ENCODE measurements at regions not wholly inside any gene's neighbourhood (a gene's known extent, or its start where the extent isn't known, plus 50 kb on each side); places are given as distances from the start of the nearest gene placed in this dataset.

DNA sequence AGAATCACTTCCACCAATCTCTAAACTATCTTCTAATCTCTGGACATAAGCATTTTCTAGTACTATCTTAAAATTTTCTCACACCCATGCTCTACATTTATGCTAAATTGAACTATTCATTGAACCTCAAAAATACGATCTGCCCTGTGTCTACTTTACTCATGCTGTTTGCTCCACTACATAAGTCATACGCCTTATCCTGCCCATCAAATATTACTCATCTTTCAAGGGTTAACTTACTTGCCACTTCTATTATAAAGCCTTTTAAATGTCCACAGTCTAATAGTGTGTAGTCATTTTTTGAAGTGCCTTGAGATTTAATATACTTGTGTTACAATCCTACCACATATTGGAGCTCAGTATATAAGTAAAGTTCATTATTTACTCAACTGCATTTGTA is 727.7 kb upstream of the SLIT2 start:
- TF ChIP-seq, protein P1, sequence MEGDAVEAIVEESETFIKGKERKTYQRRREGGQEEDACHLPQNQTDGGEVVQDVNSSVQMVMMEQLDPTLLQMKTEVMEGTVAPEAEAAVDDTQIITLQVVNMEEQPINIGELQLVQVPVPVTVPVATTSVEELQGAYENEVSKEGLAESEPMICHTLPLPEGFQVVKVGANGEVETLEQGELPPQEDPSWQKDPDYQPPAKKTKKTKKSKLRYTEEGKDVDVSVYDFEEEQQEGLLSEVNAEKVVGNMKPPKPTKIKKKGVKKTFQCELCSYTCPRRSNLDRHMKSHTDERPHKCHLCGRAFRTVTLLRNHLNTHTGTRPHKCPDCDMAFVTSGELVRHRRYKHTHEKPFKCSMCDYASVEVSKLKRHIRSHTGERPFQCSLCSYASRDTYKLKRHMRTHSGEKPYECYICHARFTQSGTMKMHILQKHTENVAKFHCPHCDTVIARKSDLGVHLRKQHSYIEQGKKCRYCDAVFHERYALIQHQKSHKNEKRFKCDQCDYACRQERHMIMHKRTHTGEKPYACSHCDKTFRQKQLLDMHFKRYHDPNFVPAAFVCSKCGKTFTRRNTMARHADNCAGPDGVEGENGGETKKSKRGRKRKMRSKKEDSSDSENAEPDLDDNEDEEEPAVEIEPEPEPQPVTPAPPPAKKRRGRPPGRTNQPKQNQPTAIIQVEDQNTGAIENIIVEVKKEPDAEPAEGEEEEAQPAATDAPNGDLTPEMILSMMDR (conservative IDR thresholded peaks at IDR 0.05): no peak
- no peak for TF ChIP-seq EZH2 (IDR thresholded peaks at IDR 0.05; ENCODE audit: low read depth)

All from PC-9 (cell line).